Lower lobe of right lung (tissue), 2 donors: ENCODE measurements at regions not wholly inside any gene's neighbourhood (a gene's known extent, or its start where the extent isn't known, plus 50 kb on each side); places are given as distances from the start of the nearest gene placed in this dataset.

ENCODE experiments used
- ATAC-seq, 2 donors: fragments of 200-7000 bp; cut with Tn5 transposase; one replicate each; pipeline ENCODE4 v1.9.1; 2020 to 2022; ENCODE audit warnings: mild to moderate bottlenecking in 2 of 2, moderate library complexity in 2 of 2
- DNase-seq: peaks from one replicate; pipeline ENCODE4 v3.0.0-alpha.2; 2020
- H3K27ac ChIP-seq: fragments of 200-600 bp; one replicate; pipeline ENCODE4 v1.8.0; 2022
- H3K27me3 ChIP-seq: fragments of 200-600 bp; one replicate; pipeline ENCODE4 v1.8.0; 2022; ENCODE audit warnings: low read depth
- H3K36me3 ChIP-seq: fragments of 200-600 bp; one replicate; pipeline ENCODE4 v1.8.0; 2022; ENCODE audit warnings: mild to moderate bottlenecking
- H3K4me1 ChIP-seq: fragments of 200-600 bp; one replicate; pipeline ENCODE4 v1.8.0; 2022
- H3K4me3 ChIP-seq: fragments of 200-600 bp; one replicate; pipeline ENCODE4 v1.8.0; 2022; ENCODE audit warnings: mild to moderate bottlenecking
- H3K9me3 ChIP-seq: fragments of 200-600 bp; one replicate; pipeline ENCODE4 v1.8.0; 2022
- intact Hi-C: fragments of 100-400 bp; cut with DNase I; formaldehyde crosslinking; loops from one replicate; pipeline ENCODE4 v1.11.0; 2022
- TF ChIP-seq, protein P1 (sequence below): fragments of 200-600 bp; IDR thresholded peaks from one replicate; pipeline ENCODE4 v1.8.0; 2022; ENCODE audit warnings: antibody characterized with exemption, mild to moderate bottlenecking
- donor health status: DM: no; HTN: yes; CAD: no; lungs with severe emphysema.

DNA sequence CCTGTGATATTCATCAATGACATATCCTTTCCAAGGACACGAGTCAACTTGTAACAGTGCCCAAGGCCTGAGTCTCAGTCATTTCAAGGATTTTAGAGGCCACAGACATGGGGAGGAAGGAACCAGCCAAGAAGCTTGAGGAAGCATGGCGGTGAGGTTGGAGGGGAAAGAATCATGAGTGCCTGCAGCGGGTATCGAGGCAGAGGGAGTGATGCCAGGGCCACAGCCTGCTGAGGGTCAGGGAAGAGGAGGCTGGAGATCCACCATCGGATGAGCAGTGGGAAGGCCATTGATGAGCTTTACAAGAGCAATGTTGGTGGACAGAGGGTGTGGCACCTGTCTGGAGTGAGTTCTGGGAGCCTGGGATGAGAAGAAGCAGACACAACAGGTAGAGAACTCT, 88.5 kb upstream of the IER5L start:
- Histone ChIP-seq H3K27ac (no peak overlapping the region), H3K27me3 (no peaks in the 10 kb centered on the region), H3K36me3 (no peaks in the 10 kb centered on the region), H3K4me1 (peaks cover 6% of the 10 kb centered on the region), H3K9me3 (no peaks in the 10 kb centered on the region), H3K4me3 (no peak overlapping the region)
- no peak for ATAC-seq
- TF ChIP-seq, protein P1, sequence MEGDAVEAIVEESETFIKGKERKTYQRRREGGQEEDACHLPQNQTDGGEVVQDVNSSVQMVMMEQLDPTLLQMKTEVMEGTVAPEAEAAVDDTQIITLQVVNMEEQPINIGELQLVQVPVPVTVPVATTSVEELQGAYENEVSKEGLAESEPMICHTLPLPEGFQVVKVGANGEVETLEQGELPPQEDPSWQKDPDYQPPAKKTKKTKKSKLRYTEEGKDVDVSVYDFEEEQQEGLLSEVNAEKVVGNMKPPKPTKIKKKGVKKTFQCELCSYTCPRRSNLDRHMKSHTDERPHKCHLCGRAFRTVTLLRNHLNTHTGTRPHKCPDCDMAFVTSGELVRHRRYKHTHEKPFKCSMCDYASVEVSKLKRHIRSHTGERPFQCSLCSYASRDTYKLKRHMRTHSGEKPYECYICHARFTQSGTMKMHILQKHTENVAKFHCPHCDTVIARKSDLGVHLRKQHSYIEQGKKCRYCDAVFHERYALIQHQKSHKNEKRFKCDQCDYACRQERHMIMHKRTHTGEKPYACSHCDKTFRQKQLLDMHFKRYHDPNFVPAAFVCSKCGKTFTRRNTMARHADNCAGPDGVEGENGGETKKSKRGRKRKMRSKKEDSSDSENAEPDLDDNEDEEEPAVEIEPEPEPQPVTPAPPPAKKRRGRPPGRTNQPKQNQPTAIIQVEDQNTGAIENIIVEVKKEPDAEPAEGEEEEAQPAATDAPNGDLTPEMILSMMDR = no peak
- DNase-seq = peak; percentile 12
- intact Hi-C loops = no loop called here

DNA sequence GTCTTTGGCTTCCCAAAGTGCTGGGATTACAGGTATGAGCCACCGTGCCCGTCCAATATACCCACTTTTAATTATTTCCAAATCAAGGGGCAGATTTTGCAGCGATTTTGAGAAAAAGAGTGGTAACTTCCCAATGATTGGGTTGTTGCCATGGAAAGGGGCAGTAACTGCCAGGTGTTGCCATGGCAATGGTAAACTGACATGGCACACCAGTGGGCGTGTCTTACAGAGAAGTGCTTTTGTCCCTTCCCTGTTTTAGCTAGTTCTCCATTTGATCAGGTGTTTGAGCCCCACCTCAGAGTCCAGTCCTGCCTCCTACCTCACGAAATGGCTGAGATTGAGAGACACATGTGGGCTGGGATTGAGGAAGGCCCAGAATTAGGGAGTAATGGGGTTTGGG, 86.3 kb upstream of the IER5L start:
- no peaks in the 10 kb centered on the region for H3K4me1 ChIP-seq
- TF ChIP-seq, protein P1 = no peak
- intact Hi-C loops = no loop called here
- no peaks in the 10 kb centered on the region for H3K36me3 ChIP-seq
- H3K9me3 ChIP-seq = no peaks in the 10 kb centered on the region
- H3K4me3 ChIP-seq = no peak overlapping the region
- DNase-seq (no peak), ATAC-seq (no peak)
- peaks cover 14% of the 10 kb centered on the region for H3K27me3 ChIP-seq
- no peak overlapping the region for H3K27ac ChIP-seq

DNA sequence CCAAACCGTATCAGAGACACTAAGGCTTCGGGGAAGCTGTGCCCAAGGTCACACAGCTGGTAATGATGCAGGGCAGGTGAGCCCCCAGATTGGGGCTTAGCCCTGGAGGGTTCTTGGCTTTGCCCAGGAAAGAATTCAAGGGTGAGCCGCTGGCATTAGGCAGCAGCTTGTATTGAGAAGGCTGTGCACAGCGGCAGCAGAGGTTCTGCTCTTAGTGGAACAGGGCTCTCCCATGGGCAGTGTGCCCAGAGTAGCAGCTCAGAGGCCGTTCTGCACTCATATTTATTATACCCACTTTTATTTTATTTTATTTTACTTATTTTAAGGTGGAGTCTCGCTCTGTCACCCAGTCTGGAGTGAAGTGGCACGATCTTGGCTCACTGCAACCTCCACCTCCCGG, 85.8 kb upstream of the IER5L start:
- H3K9me3 ChIP-seq = no peaks in the 10 kb centered on the region
- no peak overlapping the region for H3K27ac ChIP-seq
- TF ChIP-seq, protein P1 = no peak
- no peaks in the 10 kb centered on the region for H3K36me3 ChIP-seq
- DNase-seq = peak; percentile 10
- no peak for ATAC-seq
- intact Hi-C loops = no loop called here
- peaks cover 19% of the 10 kb centered on the region for H3K27me3 ChIP-seq
- no peak overlapping the region for H3K4me3 ChIP-seq
- peaks cover 5% of the 10 kb centered on the region for H3K4me1 ChIP-seq

DNA sequence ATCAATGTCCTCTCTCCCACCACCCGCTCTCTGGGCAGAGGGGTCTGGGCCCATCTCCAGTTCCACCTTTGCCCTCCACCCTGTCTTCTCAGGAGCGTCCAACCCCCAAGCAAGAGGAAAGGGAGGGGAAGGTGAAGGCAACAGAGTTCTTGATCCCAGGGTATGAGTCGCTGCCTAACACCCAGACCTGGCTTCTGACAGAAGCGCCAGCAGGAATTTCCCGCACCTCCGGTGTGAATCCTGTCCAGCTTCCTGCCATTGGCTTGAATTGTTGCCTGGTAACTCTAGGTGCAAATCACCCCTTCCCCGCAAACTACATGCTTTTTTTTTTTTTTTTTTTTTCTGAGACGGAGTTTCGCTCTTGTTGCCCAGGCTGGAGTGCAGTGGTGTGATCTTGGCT, 84.2 kb upstream of the IER5L start:
- DNase-seq = peak; percentile 14

DNA sequence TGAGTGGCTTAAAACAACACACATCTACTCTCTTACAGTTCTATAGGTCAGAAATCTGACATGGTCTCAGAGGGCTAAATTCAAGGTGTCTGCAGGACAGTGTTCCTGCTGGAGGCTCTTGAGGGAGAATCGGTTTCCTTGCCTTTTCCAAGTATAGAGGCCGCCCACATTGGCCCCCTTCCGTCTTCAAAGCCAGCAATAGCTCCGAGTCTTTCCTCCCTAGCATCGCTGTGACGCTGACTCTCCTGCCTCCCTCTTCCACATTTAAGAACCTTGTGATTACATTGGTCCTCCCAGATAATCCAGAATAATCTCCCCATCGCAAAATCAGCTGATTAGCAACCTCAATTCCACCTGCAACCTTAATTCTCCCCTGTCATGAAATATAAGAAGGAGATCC, 81.3 kb upstream of the IER5L start:
- no peaks in the 10 kb centered on the region for H3K9me3 ChIP-seq
- peaks cover 14% of the 10 kb centered on the region for H3K4me1 ChIP-seq
- no peak overlapping the region for H3K4me3 ChIP-seq
- peak; percentile 10 for DNase-seq
- TF ChIP-seq, protein P1 = no peak
- intact Hi-C loops = no loop called here
- H3K27ac ChIP-seq = no peak overlapping the region
- H3K36me3 ChIP-seq = no peaks in the 10 kb centered on the region
- no peak for ATAC-seq
- peaks cover 35% of the 10 kb centered on the region for H3K27me3 ChIP-seq

More for the DNA sequence above, 84.2 kb upstream of the IER5L start:
- Histone ChIP-seq H3K9me3 (no peaks in the 10 kb centered on the region), H3K27ac (peak overlapping the region; percentile 15), H3K4me3 (no peak overlapping the region), H3K4me1 (peaks cover 14% of the 10 kb centered on the region), H3K36me3 (no peaks in the 10 kb centered on the region), H3K27me3 (peaks cover 35% of the 10 kb centered on the region)
- ATAC-seq = no peak
- intact Hi-C loops = no loop called here
- TF ChIP-seq, protein P1 = no peak

DNA sequence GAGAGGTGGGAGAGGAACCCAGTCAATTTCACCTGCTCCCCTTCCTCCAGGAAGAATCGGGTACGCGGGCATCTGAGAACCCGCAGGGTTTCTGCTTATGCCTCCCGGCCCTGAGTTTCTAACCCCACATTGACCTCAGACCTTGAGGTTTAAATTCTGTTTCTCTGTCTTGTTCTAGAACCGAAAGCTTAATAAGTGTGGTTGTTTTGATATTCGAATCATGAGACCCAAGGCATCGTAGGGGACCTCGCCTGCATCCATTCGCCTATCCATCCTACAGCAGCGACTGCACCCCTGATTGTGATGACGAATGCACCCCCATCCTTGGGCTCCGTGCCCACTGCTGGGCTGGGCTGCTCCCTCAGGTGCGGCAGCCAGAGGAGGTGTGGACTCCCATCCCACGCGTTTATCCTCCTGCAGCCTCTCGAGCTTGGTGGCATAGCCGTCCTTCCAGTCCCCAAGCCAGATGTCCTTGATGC, 80.8 kb upstream of the IER5L start:
- H3K9me3 ChIP-seq = no peaks in the 10 kb centered on the region
- peaks cover 38% of the 10 kb centered on the region for H3K27me3 ChIP-seq
- H3K4me3 ChIP-seq = peak overlapping the region; percentile 41
- intact Hi-C loops = no loop called here
- TF ChIP-seq, protein P1 = no peak
- DNase-seq (peak; percentile 38), ATAC-seq (peak in 1 of 2 donors; percentile 19)
- no peak overlapping the region for H3K27ac ChIP-seq
- H3K36me3 ChIP-seq = no peaks in the 10 kb centered on the region
- peaks cover 14% of the 10 kb centered on the region for H3K4me1 ChIP-seq
